Keratinocyte (primary cell): ENCODE measurements at regions not wholly inside any gene's neighbourhood (a gene's known extent, or its start where the extent isn't known, plus 50 kb on each side); places are given as distances from the start of the nearest gene placed in this dataset.

Source experiments
- DNase-seq: peaks from one replicate; pipeline ENCODE4 v3.0.0-alpha.2; 2011; ENCODE audit warnings: low read depth, missing footprints, low spot score
- FAIRE-seq: peaks from 2 replicates; lab custom pipeline; 2011; peaks lifted over from hg19 to GRCh38; lab: Jason Lieb, UNC
- H2AFZ ChIP-seq: 2 replicates; pipeline ENCODE4 v1.6.0; 2012; ENCODE audit warnings: low read length, control low read depth, inconsistent platforms; ENCODE audit not compliant: control insufficient read depth
- H3K27ac ChIP-seq: 2 replicates; pipeline ENCODE4 v1.5.1; 2011; ENCODE audit warnings: low read length; ENCODE audit not compliant: control insufficient read depth, insufficient read depth
- H3K27me3 ChIP-seq: 3 replicates; pipeline ENCODE4 v1.6.0; 2011; ENCODE audit warnings: low read length; ENCODE audit not compliant: control insufficient read depth, insufficient read depth; ENCODE audit errors: extremely low read depth
- H3K36me3 ChIP-seq, 2 experiments: 2 replicates in 1 of 2; 3 replicates in 1 of 2; pipeline ENCODE4 v1.5.1; 2011; ENCODE audit warnings: low read length in 2 of 2, mild to moderate bottlenecking in 1 of 2; ENCODE audit not compliant: control insufficient read depth in 2 of 2, insufficient read depth in 2 of 2; ENCODE audit errors: extremely low read depth in 1 of 2
- H3K4me1 ChIP-seq: 3 replicates; pipeline ENCODE4 v1.5.1; 2011; ENCODE audit warnings: low read length; ENCODE audit not compliant: control insufficient read depth, insufficient read depth; ENCODE audit errors: extremely low read depth
- H3K4me2 ChIP-seq: 3 replicates; pipeline ENCODE4 v1.6.0; 2011; ENCODE audit warnings: low read depth, low read length; ENCODE audit not compliant: control insufficient read depth, insufficient read depth; ENCODE audit errors: extremely low read depth
- H3K4me3 ChIP-seq, 3 experiments: fragments of 200-600 bp in 1 of 3; sonication (generic) in 1 of 3; 2 replicates in 2 of 3; 3 replicates in 1 of 3; pipeline ENCODE4 v1.5.1; 2011 to 2016; ENCODE audit warnings: low read length in 3 of 3, mild to moderate bottlenecking in 3 of 3, control low read depth in 2 of 3, inconsistent platforms in 1 of 3, low read depth in 1 of 3, mixed read lengths in 1 of 3, mixed run types in 1 of 3, moderate library complexity in 1 of 3; ENCODE audit not compliant: control insufficient read depth in 2 of 3, insufficient read depth in 2 of 3; ENCODE audit errors: extremely low read depth in 1 of 3
- H3K79me2 ChIP-seq: 2 replicates; pipeline ENCODE4 v1.6.0; 2012; ENCODE audit warnings: low read length; ENCODE audit not compliant: control insufficient read depth, insufficient read depth
- H3K9ac ChIP-seq: 3 replicates; pipeline ENCODE4 v1.6.0; 2011; ENCODE audit warnings: low read length; ENCODE audit not compliant: control insufficient read depth, insufficient read depth; ENCODE audit errors: extremely low read depth
- H3K9me1 ChIP-seq: 3 replicates; pipeline ENCODE4 v1.6.0; 2011; ENCODE audit warnings: low read length; ENCODE audit not compliant: control insufficient read depth, insufficient read depth; ENCODE audit errors: extremely low read depth
- H3K9me3 ChIP-seq: 2 replicates; pipeline ENCODE4 v1.5.1; 2012; ENCODE audit warnings: low read depth, low read length; ENCODE audit not compliant: control insufficient read depth
- H4K20me1 ChIP-seq: 3 replicates; pipeline ENCODE4 v1.6.0; 2011; ENCODE audit warnings: low read length; ENCODE audit not compliant: control insufficient read depth, insufficient read depth; ENCODE audit errors: extremely low read depth
- CTCF ChIP-seq, 3 experiments: IDR thresholded peaks in 1 of 3; conservative IDR thresholded peaks in 1 of 3; optimal IDR thresholded peaks in 1 of 3; 2 replicates in 2 of 3; 3 replicates in 1 of 3; pipeline versions ENCODE3 to v1.5.1; 2011; ENCODE audit warnings: low read length in 3 of 3, mild to moderate bottlenecking in 3 of 3, moderate library complexity in 2 of 3, control low read depth in 1 of 3, inconsistent platforms in 1 of 3; ENCODE audit not compliant: insufficient read depth in 2 of 3; ENCODE audit errors: extremely low read depth in 1 of 3
- EZH2 ChIP-seq: IDR thresholded peaks from one replicate; pipeline ENCODE4 v1.6.1; 2012; ENCODE audit warnings: inconsistent platforms, mild to moderate bottlenecking, low read length, moderate library complexity
- dilution Hi-C: fragments of 300-500 bp; cut with MboI; formaldehyde crosslinking; loops from one replicate; pipeline ENCODE4 v1.7.0; 2020; ENCODE audit warnings: low sequenced_read_pairs; ENCODE audit not compliant: extremely low pct_ligation_motif_present

GRCh38 chr20:3352202-3352601 lies 55.3 kb downstream of the DNAAF9 start:
- dilution Hi-C loops = no loop called here
- Histone ChIP-seq H3K4me2 (no peak overlapping the region), H3K27me3 (no peaks in the 10 kb centered on the region), H3K4me1 (no peaks in the 10 kb centered on the region), H3K79me2 (no peaks in the 10 kb centered on the region), H3K4me3 (no peak overlapping the region), H4K20me1 (no peaks in the 10 kb centered on the region), H3K9ac (no peak overlapping the region), H3K27ac (no peak overlapping the region), H3K36me3 (peaks cover 4 to 17% of the 10 kb centered on the region in 2 experiments), H3K9me3 (no peaks in the 10 kb centered on the region), H3K9me1 (no peaks in the 10 kb centered on the region), H2AFZ (no peak overlapping the region)
- DNase-seq (no peak), FAIRE-seq (no peak)
- TF ChIP-seq EZH2 (no peak), CTCF (optimal IDR thresholded peaks at IDR 0.05 in 1 of 3, IDR thresholded peaks at IDR 0.05 in 1 of 3, conservative IDR thresholded peaks at IDR 0.05 in 1 of 3; ENCODE audit: extremely low read depth in 1 of 3, insufficient read depth in 2 of 3, low read length in 3 of 3) (no peak)

GRCh38 chr20:3350422-3350821 lies 57.0 kb downstream of the DNAAF9 start:
- Histone ChIP-seq H2AFZ (no peak overlapping the region), H3K36me3 (peaks cover 4 to 19% of the 10 kb centered on the region in 2 experiments), H4K20me1 (no peaks in the 10 kb centered on the region), H3K9ac (no peak overlapping the region), H3K4me2 (no peak overlapping the region), H3K4me3 (no peak overlapping the region), H3K9me3 (no peaks in the 10 kb centered on the region), H3K27me3 (no peaks in the 10 kb centered on the region), H3K4me1 (no peaks in the 10 kb centered on the region), H3K79me2 (no peaks in the 10 kb centered on the region), H3K9me1 (no peaks in the 10 kb centered on the region), H3K27ac (no peak overlapping the region)
- DNase-seq (no peak), FAIRE-seq (no peak)
- dilution Hi-C loops = no loop called here
- TF ChIP-seq EZH2 (no peak), CTCF (optimal IDR thresholded peaks at IDR 0.05 in 1 of 3, IDR thresholded peaks at IDR 0.05 in 1 of 3, conservative IDR thresholded peaks at IDR 0.05 in 1 of 3; ENCODE audit: extremely low read depth in 1 of 3, insufficient read depth in 2 of 3, low read length in 3 of 3) (no peak)
